Astrocyte (in vitro differentiated cells and primary cell): ENCODE measurements at regions not wholly inside any gene's neighbourhood (a gene's known extent, or its start where the extent isn't known, plus 50 kb on each side); places are given as distances from the start of the nearest gene placed in this dataset.

Experiments used
- DNase-seq: peaks from one replicate; pipeline ENCODE4 v3.0.0-alpha.2; 2010; ENCODE audit warnings: low read depth
- FAIRE-seq: peaks from 2 replicates; lab custom pipeline; 2011; peaks lifted over from hg19 to GRCh38; lab: Jason Lieb, UNC
- H2AFZ ChIP-seq: 2 replicates; pipeline ENCODE4 v1.6.0; 2012; ENCODE audit warnings: low read depth, low read length, inconsistent platforms
- H3K27ac ChIP-seq: 2 replicates; pipeline ENCODE4 v1.5.1; 2011; ENCODE audit warnings: low read depth, low read length, inconsistent platforms
- H3K27me3 ChIP-seq: 2 replicates; pipeline ENCODE4 v1.6.0; 2011; ENCODE audit warnings: low read length, inconsistent platforms; ENCODE audit not compliant: insufficient read depth
- H3K36me3 ChIP-seq: 2 replicates; pipeline ENCODE4 v1.5.1; 2011; ENCODE audit warnings: low read length, inconsistent platforms; ENCODE audit not compliant: insufficient read depth
- H3K4me1 ChIP-seq: 2 replicates; pipeline ENCODE4 v1.5.1; 2011; ENCODE audit warnings: low read length, inconsistent platforms; ENCODE audit not compliant: insufficient read depth
- H3K4me2 ChIP-seq: 2 replicates; pipeline ENCODE4 v1.6.0; 2012; ENCODE audit warnings: low read length, inconsistent platforms
- H3K4me3 ChIP-seq: 2 replicates; pipeline ENCODE4 v1.5.1; 2011; ENCODE audit warnings: low read depth, mild to moderate bottlenecking, low read length, inconsistent platforms; ENCODE audit not compliant: insufficient read depth
- H3K79me2 ChIP-seq: 2 replicates; pipeline ENCODE4 v1.6.0; 2012; ENCODE audit warnings: mild to moderate bottlenecking, low read length, inconsistent platforms; ENCODE audit not compliant: insufficient read depth
- H3K9ac ChIP-seq: 2 replicates; pipeline ENCODE4 v1.6.0; 2012; ENCODE audit warnings: mild to moderate bottlenecking, low read length, inconsistent platforms
- H3K9me3 ChIP-seq: 2 replicates; pipeline ENCODE4 v1.5.1; 2012; ENCODE audit warnings: low read depth, mild to moderate bottlenecking, low read length, inconsistent platforms; ENCODE audit not compliant: insufficient read depth
- H4K20me1 ChIP-seq: 2 replicates; pipeline ENCODE4 v1.6.0; 2012; ENCODE audit warnings: low read length, inconsistent platforms; ENCODE audit not compliant: insufficient read depth
- H3K27ac Mint-ChIP-seq: one replicate; pipeline ENCODE4 v1.8.0; 2021; ENCODE audit warnings: mild to moderate bottlenecking, mixed read lengths; ENCODE audit not compliant: unreplicated experiment
- H3K27me3 Mint-ChIP-seq: one replicate; pipeline ENCODE4 v1.8.0; 2021; ENCODE audit warnings: low read depth, mixed read lengths; ENCODE audit not compliant: unreplicated experiment
- H3K36me3 Mint-ChIP-seq: one replicate; pipeline ENCODE4 v1.8.0; 2021; ENCODE audit warnings: low read depth, mixed read lengths; ENCODE audit not compliant: unreplicated experiment
- H3K4me1 Mint-ChIP-seq: one replicate; pipeline ENCODE4 v1.8.0; 2021; ENCODE audit warnings: low read depth, mixed read lengths; ENCODE audit not compliant: unreplicated experiment
- H3K4me3 Mint-ChIP-seq: one replicate; pipeline ENCODE4 v1.8.0; 2021; ENCODE audit warnings: mild to moderate bottlenecking, moderate library complexity, mixed read lengths; ENCODE audit not compliant: unreplicated experiment
- H3K9me3 Mint-ChIP-seq: one replicate; pipeline ENCODE4 v1.8.0; 2021; ENCODE audit warnings: mild to moderate bottlenecking, mixed read lengths; ENCODE audit not compliant: unreplicated experiment
- EZH2 ChIP-seq: IDR thresholded peaks from 2 replicates; pipeline ENCODE4 v1.6.1; 2012; ENCODE audit warnings: mild to moderate bottlenecking, low read length, inconsistent platforms; ENCODE audit not compliant: insufficient read depth
- TF ChIP-seq, protein P1 (sequence below): IDR thresholded peaks from 2 replicates; pipeline ENCODE4 v1.5.1; 2011; ENCODE audit warnings: low read depth, mild to moderate bottlenecking, inconsistent platforms, low read length, moderate library complexity; ENCODE audit not compliant: insufficient read depth

DNA sequence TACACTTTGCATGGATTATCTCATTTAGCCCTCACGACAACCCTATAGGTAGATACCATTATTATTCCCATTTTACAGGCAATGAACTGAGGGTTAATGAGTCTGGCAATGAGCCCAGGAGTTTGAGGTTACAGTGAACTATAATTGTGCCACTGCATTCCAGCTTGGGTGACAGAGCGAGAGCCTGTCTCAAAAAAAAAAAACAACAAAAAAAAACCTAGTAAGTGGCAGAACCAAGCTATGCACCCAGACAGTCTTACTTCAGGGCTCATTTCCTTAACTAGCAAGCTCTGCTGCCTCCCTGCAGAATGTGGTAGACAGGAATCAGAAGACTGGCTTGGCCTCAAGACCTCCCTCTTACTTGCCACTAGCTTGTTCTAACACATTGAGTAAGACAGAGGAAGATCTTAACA lies 71.9 kb upstream of the RREB1 start:
- Mint-ChIP-seq H3K9me3 (no peaks in the 10 kb centered on the region), H3K4me1 (peaks cover 2% of the 10 kb centered on the region), H3K36me3 (no peaks in the 10 kb centered on the region), H3K4me3 (no peak overlapping the region), H3K27me3 (peaks cover 3% of the 10 kb centered on the region), H3K27ac (no peak overlapping the region)
- no peaks in the 10 kb centered on the region for H3K9me3 ChIP-seq
- H3K4me2 ChIP-seq, result no peak overlapping the region
- no peaks in the 10 kb centered on the region for H3K4me1 ChIP-seq
- no peaks in the 10 kb centered on the region for H3K79me2 ChIP-seq
- TF ChIP-seq, protein P1, sequence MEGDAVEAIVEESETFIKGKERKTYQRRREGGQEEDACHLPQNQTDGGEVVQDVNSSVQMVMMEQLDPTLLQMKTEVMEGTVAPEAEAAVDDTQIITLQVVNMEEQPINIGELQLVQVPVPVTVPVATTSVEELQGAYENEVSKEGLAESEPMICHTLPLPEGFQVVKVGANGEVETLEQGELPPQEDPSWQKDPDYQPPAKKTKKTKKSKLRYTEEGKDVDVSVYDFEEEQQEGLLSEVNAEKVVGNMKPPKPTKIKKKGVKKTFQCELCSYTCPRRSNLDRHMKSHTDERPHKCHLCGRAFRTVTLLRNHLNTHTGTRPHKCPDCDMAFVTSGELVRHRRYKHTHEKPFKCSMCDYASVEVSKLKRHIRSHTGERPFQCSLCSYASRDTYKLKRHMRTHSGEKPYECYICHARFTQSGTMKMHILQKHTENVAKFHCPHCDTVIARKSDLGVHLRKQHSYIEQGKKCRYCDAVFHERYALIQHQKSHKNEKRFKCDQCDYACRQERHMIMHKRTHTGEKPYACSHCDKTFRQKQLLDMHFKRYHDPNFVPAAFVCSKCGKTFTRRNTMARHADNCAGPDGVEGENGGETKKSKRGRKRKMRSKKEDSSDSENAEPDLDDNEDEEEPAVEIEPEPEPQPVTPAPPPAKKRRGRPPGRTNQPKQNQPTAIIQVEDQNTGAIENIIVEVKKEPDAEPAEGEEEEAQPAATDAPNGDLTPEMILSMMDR, result no peak
- TF ChIP-seq EZH2, result no peak
- no peak overlapping the region for H3K27ac ChIP-seq
- H2AFZ ChIP-seq, result no peak overlapping the region
- H3K36me3 ChIP-seq, result no peaks in the 10 kb centered on the region
- FAIRE-seq, result no peak
- no peaks in the 10 kb centered on the region for H4K20me1 ChIP-seq
- H3K9ac ChIP-seq, result no peak overlapping the region
- DNase-seq, result no peak
- H3K4me3 ChIP-seq, result no peak overlapping the region
- H3K27me3 ChIP-seq, result peaks cover 7% of the 10 kb centered on the region

DNA sequence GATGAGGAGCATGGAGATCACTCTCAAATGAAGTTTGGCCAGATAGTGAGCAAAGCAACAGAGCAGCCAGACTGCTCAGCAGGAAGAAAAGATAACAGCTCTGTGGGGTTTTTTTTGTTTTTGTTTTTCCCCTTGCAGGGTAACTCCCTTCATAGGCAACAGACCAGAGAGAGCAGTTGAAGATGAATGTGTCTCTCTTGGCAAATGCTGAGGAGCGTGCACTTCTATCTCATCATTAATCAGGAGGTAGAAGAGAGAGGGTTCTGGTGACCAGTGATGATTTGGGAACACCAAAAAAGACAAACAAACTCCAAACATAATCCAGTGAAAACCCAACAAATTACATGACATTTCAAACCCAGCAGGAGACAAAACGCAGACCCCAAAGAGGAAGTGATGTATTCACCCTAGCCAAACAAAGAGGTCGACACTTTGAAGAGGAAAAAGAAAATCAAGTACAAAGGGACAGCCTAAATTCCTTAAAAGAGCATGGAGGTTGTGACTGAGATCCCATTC lies 66.2 kb upstream of the RREB1 start:
- Mint-ChIP-seq H3K9me3 (no peaks in the 10 kb centered on the region), H3K4me3 (no peak overlapping the region), H3K4me1 (peaks cover 21% of the 10 kb centered on the region), H3K36me3 (no peaks in the 10 kb centered on the region), H3K27ac (peak overlapping the region; percentile 34), H3K27me3 (no peaks in the 10 kb centered on the region)
- FAIRE-seq (no peak), DNase-seq (no peak)
- peaks cover 13% of the 10 kb centered on the region for H3K4me1 ChIP-seq
- no peaks in the 10 kb centered on the region for H4K20me1 ChIP-seq
- H3K4me2 ChIP-seq, result no peak overlapping the region
- no peaks in the 10 kb centered on the region for H3K36me3 ChIP-seq
- H3K4me3 ChIP-seq, result no peak overlapping the region
- no peaks in the 10 kb centered on the region for H3K27me3 ChIP-seq
- H2AFZ ChIP-seq, result no peak overlapping the region
- TF ChIP-seq EZH2, result no peak
- TF ChIP-seq, protein P1, result no peak
- H3K27ac ChIP-seq, result no peak overlapping the region
- no peaks in the 10 kb centered on the region for H3K79me2 ChIP-seq
- H3K9ac ChIP-seq, result no peak overlapping the region
- no peaks in the 10 kb centered on the region for H3K9me3 ChIP-seq

DNA sequence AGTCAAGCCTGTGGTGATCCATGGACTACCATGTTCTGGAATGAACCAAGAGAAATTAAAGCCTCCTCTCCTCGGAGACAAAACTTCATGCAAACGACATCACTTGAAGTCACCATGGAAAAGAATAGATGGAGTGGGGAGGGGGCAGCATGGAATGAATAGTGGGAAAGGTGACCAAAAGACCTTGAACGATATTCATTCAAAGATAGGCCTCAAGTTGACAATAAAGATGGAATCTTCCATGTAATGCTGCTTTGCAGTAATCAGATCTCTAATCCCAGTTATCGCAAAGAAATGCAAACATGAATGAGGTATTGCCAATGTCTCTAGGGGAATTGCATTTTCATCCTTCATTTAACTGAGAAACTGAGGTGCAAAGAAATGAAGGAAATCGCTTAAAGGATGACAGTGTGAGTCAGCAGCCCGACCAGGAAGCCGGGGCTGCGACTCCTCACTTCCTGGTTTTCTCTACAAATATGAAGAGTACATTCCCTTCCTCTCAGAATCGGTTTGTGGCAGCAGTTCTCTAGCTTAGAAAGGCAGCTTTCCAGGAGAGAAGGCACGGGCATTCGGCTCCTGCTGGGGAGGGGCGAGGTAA lies 65.6 kb upstream of the RREB1 start:
- Histone ChIP-seq H3K79me2 (no peaks in the 10 kb centered on the region), H3K4me3 (no peak overlapping the region), H4K20me1 (no peaks in the 10 kb centered on the region), H3K9ac (peak overlapping the region; percentile 13), H3K36me3 (no peaks in the 10 kb centered on the region), H3K4me2 (peak overlapping the region; percentile 59), H2AFZ (peak overlapping the region; percentile 77), H3K27me3 (no peaks in the 10 kb centered on the region), H3K4me1 (peaks cover 13% of the 10 kb centered on the region), H3K27ac (no peak overlapping the region), H3K9me3 (no peaks in the 10 kb centered on the region)
- Mint-ChIP-seq H3K4me3 (no peak overlapping the region), H3K4me1 (peaks cover 21% of the 10 kb centered on the region), H3K27ac (peak overlapping the region; percentile 88), H3K36me3 (no peaks in the 10 kb centered on the region), H3K27me3 (no peaks in the 10 kb centered on the region), H3K9me3 (no peaks in the 10 kb centered on the region)
- FAIRE-seq (no peak), DNase-seq (peak; percentile 17)
- TF ChIP-seq, protein P1, result no peak
- TF ChIP-seq EZH2, result no peak
